Mammary epithelial cell (primary cell): ENCODE measurements at regions not wholly inside any gene's neighbourhood (a gene's known extent, or its start where the extent isn't known, plus 50 kb on each side); places are given as distances from the start of the nearest gene placed in this dataset.
"Not testable (repeated sequence)": the region's sequence is repeated elsewhere in the genome, so short reads cannot be mapped to it uniquely, and the experiment has no call there.

Experiments
- EZH2 ChIP-seq: IDR thresholded peaks from 2 replicates; pipeline ENCODE4 v1.6.1; 2012; ENCODE audit warnings: low read length, inconsistent platforms, borderline replicate concordance
- TF ChIP-seq, protein P1 (sequence below), 2 donors: IDR thresholded peaks in 1 of 2; conservative IDR thresholded peaks in 1 of 2; 2 replicates each; pipeline ENCODE4 v1.5.1; 2011 to 2012; ENCODE audit warnings: inconsistent platforms in 2 of 2, low read length in 2 of 2, mild to moderate bottlenecking in 2 of 2, control low read depth in 1 of 2, low read depth in 1 of 2; ENCODE audit not compliant: insufficient read depth in 1 of 2; ENCODE audit errors: extremely low read depth in 1 of 2

DNA sequence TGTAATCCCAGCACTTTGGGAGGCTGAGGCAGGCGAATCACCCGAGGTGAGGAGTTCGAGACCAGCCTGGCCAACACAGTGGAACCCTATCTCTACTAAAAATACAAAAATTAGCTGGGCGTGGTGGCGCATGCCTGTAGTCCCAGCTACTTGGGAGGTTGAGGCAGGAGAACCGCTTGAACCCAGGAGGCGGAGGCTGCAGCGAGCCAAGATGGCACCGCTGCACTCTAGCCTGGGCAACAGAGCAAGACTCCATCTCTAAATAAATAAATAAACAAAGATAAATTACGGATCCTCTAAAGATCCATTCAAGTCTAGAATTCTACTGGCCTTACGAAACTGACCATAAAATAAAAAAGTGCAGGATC lies 60.4 kb downstream of the SIPA1L2 start:
- TF ChIP-seq, protein P1, sequence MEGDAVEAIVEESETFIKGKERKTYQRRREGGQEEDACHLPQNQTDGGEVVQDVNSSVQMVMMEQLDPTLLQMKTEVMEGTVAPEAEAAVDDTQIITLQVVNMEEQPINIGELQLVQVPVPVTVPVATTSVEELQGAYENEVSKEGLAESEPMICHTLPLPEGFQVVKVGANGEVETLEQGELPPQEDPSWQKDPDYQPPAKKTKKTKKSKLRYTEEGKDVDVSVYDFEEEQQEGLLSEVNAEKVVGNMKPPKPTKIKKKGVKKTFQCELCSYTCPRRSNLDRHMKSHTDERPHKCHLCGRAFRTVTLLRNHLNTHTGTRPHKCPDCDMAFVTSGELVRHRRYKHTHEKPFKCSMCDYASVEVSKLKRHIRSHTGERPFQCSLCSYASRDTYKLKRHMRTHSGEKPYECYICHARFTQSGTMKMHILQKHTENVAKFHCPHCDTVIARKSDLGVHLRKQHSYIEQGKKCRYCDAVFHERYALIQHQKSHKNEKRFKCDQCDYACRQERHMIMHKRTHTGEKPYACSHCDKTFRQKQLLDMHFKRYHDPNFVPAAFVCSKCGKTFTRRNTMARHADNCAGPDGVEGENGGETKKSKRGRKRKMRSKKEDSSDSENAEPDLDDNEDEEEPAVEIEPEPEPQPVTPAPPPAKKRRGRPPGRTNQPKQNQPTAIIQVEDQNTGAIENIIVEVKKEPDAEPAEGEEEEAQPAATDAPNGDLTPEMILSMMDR (conservative IDR thresholded peaks at IDR 0.05 in 1 of 2, IDR thresholded peaks at IDR 0.05 in 1 of 2; ENCODE audit: extremely low read depth in 1 of 2, insufficient read depth in 1 of 2, low read depth in 1 of 2, low read length in 2 of 2), result not testable (repeated sequence)
- not testable (repeated sequence) for TF ChIP-seq EZH2
